ENCODE measurements at regions not wholly inside any gene's neighbourhood (a gene's known extent, or its start where the extent isn't known, plus 50 kb on each side); places are given as distances from the start of the nearest gene placed in this dataset.

GRCh38 chr13:104466016-104466415, 1399.8 kb upstream of the SLC10A2 start:
- H3K36me3 ChIP-seq, result no peaks in the 10 kb centered on the region

GRCh38 chr13:104461049-104461448, 1394.8 kb upstream of the SLC10A2 start:
- Histone ChIP-seq H3K4me3 (no peak overlapping the region), H3K27ac (no peak overlapping the region), H3K27me3 (ENCODE audit: low read depth) (no peaks in the 10 kb centered on the region), H3K36me3 (no peaks in the 10 kb centered on the region), H3K9me3 (no peaks in the 10 kb centered on the region), H3K4me1 (no peaks in the 10 kb centered on the region)
- intact Hi-C loops (cut with DNase I), result no loop called here
- no peak for TF ChIP-seq CTCF (IDR thresholded peaks at IDR 0.05)
- ATAC-seq (no peak), DNase-seq (no peak)

More at GRCh38 chr13:104466016-104466415, 1399.8 kb upstream of the SLC10A2 start:
- no peaks in the 10 kb centered on the region for H3K9me3 ChIP-seq
- TF ChIP-seq CTCF (IDR thresholded peaks at IDR 0.05), result no peak
- ATAC-seq, result no peak
- no peaks in the 10 kb centered on the region for H3K27me3 ChIP-seq (ENCODE audit: low read depth)
- H3K4me1 ChIP-seq, result no peaks in the 10 kb centered on the region
- DNase-seq, result no peak
- intact Hi-C loops (cut with DNase I), result no loop called here
- H3K4me3 ChIP-seq, result no peak overlapping the region
- no peak overlapping the region for H3K27ac ChIP-seq

DNA sequence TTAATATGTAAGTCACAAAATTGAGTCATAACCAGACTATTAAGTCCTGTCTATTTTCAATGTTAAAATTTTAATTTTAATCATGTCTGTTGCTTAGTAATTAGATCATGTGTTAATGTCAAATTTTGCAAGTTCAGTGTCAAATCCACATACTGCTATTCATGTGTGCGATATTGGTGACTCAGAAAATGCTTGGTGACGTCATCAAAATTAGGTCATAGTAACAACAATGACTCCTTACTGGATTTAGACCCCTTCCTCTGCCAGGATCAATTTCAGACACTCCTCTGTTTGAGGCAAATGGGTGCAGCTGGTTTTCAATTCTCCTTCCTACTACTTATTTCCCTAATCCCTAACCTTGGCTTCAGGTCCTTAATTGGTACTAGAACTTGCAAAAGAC, 1394.3 kb upstream of the SLC10A2 start:
- no peaks in the 10 kb centered on the region for H3K27me3 ChIP-seq (ENCODE audit: low read depth)
- H3K9me3 ChIP-seq, result no peaks in the 10 kb centered on the region
- intact Hi-C loops (cut with DNase I), result no loop called here
- H3K4me1 ChIP-seq, result no peaks in the 10 kb centered on the region
- no peaks in the 10 kb centered on the region for H3K36me3 ChIP-seq
- ATAC-seq, result no peak
- no peak for TF ChIP-seq CTCF (IDR thresholded peaks at IDR 0.05)
- H3K27ac ChIP-seq, result no peak overlapping the region
- no peak for DNase-seq
- no peak overlapping the region for H3K4me3 ChIP-seq

DNA sequence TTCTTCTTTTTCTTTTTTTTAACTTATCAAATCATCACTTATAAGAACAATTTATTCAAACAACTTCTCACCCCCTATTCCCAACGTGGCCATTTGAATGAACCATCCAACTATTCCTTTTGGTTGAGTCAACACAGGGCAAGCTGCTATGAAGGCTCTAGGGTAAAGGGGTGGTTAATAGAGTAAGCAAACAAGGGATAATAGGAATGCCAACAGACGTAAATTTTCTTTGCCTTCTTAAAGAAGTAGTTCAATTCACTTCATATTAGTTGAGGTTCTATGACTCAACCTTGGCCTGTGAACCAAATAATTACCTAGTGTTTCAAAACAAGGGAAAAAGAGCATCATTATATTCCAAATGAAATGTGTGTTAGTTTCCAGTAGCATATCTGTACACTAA, 1383.8 kb upstream of the SLC10A2 start:
- ATAC-seq, result no peak

DNA sequence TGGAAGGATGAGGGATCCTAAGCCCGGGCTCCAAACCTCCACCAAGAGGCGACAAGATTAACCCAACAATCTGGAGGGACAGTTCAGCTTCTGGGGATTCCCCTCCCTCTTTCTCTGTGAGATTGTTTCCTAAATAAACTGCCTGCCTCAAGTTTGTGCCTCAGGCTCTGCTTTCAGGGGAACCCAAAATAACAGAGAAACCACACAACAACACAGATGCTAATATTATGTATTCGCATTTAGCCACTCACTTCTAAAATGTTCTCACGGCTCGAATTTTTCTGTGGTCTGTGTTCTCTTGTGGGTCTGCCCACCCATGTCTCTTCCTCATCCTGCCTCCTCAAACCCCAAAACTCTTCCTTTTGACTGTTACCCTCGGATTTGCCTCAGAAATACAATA, 1381.1 kb upstream of the SLC10A2 start:
- Histone ChIP-seq H3K27me3 (ENCODE audit: low read depth) (no peaks in the 10 kb centered on the region), H3K4me1 (no peaks in the 10 kb centered on the region), H3K27ac (no peak overlapping the region), H3K36me3 (no peaks in the 10 kb centered on the region), H3K9me3 (peaks cover 10% of the 10 kb centered on the region), H3K4me3 (no peak overlapping the region)
- TF ChIP-seq CTCF (IDR thresholded peaks at IDR 0.05), result no peak
- ATAC-seq (no peak), DNase-seq (no peak)
- intact Hi-C loops (cut with DNase I), result no loop called here

More for the DNA sequence above, 1383.8 kb upstream of the SLC10A2 start:
- DNase-seq, result no peak
- Histone ChIP-seq H3K27me3 (ENCODE audit: low read depth) (no peaks in the 10 kb centered on the region), H3K9me3 (peaks cover 7% of the 10 kb centered on the region), H3K4me1 (no peaks in the 10 kb centered on the region), H3K27ac (no peak overlapping the region), H3K4me3 (no peak overlapping the region), H3K36me3 (no peaks in the 10 kb centered on the region)
- TF ChIP-seq CTCF (IDR thresholded peaks at IDR 0.05), result no peak
- intact Hi-C loops (cut with DNase I), result no loop called here

GRCh38 chr13:104442536-104442935, 1376.3 kb upstream of the SLC10A2 start:
- Histone ChIP-seq H3K27ac (no peak overlapping the region), H3K36me3 (no peaks in the 10 kb centered on the region), H3K4me1 (no peaks in the 10 kb centered on the region), H3K4me3 (no peak overlapping the region), H3K27me3 (ENCODE audit: low read depth) (no peaks in the 10 kb centered on the region), H3K9me3 (peaks cover 3% of the 10 kb centered on the region)
- ATAC-seq, result no peak
- no peak for DNase-seq
- intact Hi-C loops (cut with DNase I), result no loop called here
- TF ChIP-seq CTCF (IDR thresholded peaks at IDR 0.05), result no peak
